Activated CD4-positive, alpha-beta memory T cell treated with anti-CD3 and anti-CD28 coated beads, Interleukin-2, amount 10 ng/mL, durations not matched to agents 7 days and 5 days (primary cell): ENCODE measurements at regions not wholly inside any gene's neighbourhood (a gene's known extent, or its start where the extent isn't known, plus 50 kb on each side); places are given as distances from the start of the nearest gene placed in this dataset.

Source experiments
- CTCF ChIA-PET: fragments of 350-600 bp; sonication (Branson Sonifier 250); formaldehyde crosslinking; loops from one replicate; lab custom pipeline; 2021; ENCODE audit warnings: antibody characterized with exemption, inconsistent platforms; lab: Charles Lee
- POLR2A ChIA-PET: fragments of 350-600 bp; sonication (Branson Sonifier 250); formaldehyde crosslinking; loops from one replicate; lab custom pipeline; 2021; ENCODE audit warnings: antibody characterized with exemption; lab: Charles Lee
- DNase-seq: peaks from one replicate; pipeline ENCODE4 v3.0.0-alpha.2; 2020
- H3K27ac Mint-ChIP-seq: one replicate; pipeline ENCODE4 v1.8.0; 2021; ENCODE audit warnings: mild to moderate bottlenecking, mixed read lengths
- H3K27me3 Mint-ChIP-seq: one replicate; pipeline ENCODE4 v1.8.0; 2021; ENCODE audit warnings: mixed read lengths
- H3K36me3 Mint-ChIP-seq: one replicate; pipeline ENCODE4 v1.8.0; 2021; ENCODE audit warnings: low read depth, mixed read lengths
- H3K4me1 Mint-ChIP-seq: one replicate; pipeline ENCODE4 v1.8.0; 2021; ENCODE audit warnings: mixed read lengths
- H3K4me3 Mint-ChIP-seq: one replicate; pipeline ENCODE4 v1.8.0; 2021; ENCODE audit warnings: mild to moderate bottlenecking, mixed read lengths
- H3K9me3 Mint-ChIP-seq: one replicate; pipeline ENCODE4 v1.8.0; 2021; ENCODE audit warnings: mixed read lengths

DNA sequence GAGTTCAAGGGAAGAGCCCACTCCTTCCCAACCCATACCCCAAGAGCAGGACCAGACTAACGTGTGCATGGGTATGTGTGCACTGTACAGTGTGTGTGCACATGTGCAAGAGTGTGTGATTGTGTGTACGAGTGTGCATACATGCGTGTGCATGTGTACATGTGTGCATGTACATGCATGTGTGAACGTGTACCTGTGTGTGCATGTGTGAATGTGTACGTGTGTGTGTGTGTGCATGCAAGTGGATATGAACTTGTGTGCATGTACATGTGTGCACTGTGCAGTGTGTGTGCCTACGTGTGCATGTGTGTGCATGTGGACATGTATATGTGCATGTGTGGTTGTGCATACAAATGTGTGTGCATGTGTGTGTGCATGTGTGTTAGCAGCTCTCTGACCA lies 223.1 kb downstream of the RBFOX3 start:
- H3K36me3 Mint-ChIP-seq, result no peaks in the 10 kb centered on the region
- no peak for DNase-seq
- no peaks in the 10 kb centered on the region for H3K4me1 Mint-ChIP-seq
- H3K4me3 Mint-ChIP-seq, result no peak overlapping the region
- peaks cover 22% of the 10 kb centered on the region for H3K27me3 Mint-ChIP-seq
- H3K9me3 Mint-ChIP-seq, result no peaks in the 10 kb centered on the region
- ChIA-PET POLR2A (no interaction called here), CTCF (interaction anchor here (0.9 to 1.3 kb wide), 5 partner anchors 9 to 328 kb away, joined by 3 to 4 read pairs (median 3); no protein-coding TSS in a partner anchor)
- H3K27ac Mint-ChIP-seq, result no peak overlapping the region

DNA sequence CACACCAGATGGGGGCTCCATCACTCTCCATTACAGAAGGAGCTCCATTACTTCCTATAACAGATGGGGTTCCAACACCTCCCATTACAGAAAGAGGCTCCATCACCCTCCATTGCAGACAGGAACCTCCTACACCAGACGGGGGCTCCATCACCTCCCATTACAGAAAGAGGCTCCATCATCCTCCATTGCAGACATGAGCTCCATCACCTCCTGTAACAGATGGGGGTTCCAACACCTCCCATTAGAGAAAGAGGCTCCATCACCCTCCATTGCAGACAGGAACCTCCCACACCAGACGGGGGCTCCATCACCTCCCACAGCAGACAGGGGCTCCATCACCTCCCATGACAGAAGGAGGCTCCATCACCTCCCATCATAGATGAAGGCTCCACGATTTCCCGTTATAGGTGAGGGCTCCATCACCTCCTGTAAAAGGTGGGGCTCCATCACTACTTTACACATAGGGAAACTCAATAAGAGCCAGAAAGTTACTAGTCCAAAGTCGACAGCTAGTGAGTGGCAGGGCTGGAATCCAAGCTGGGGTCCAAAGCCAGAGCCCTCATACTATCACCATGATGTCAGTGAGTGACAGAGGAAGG lies 224.8 kb downstream of the RBFOX3 start:
- no peaks in the 10 kb centered on the region for H3K4me1 Mint-ChIP-seq
- ChIA-PET CTCF (interaction anchor here (0.7 to 2.1 kb wide), 3 partner anchors 10 to 292 kb away, joined by 3 to 5 read pairs (median 3); no protein-coding TSS in a partner anchor), POLR2A (no interaction called here)
- peaks cover 8% of the 10 kb centered on the region for H3K27me3 Mint-ChIP-seq
- no peak overlapping the region for H3K27ac Mint-ChIP-seq
- H3K9me3 Mint-ChIP-seq, result no peaks in the 10 kb centered on the region
- DNase-seq, result no peak
- no peak overlapping the region for H3K4me3 Mint-ChIP-seq
- H3K36me3 Mint-ChIP-seq, result no peaks in the 10 kb centered on the region

DNA sequence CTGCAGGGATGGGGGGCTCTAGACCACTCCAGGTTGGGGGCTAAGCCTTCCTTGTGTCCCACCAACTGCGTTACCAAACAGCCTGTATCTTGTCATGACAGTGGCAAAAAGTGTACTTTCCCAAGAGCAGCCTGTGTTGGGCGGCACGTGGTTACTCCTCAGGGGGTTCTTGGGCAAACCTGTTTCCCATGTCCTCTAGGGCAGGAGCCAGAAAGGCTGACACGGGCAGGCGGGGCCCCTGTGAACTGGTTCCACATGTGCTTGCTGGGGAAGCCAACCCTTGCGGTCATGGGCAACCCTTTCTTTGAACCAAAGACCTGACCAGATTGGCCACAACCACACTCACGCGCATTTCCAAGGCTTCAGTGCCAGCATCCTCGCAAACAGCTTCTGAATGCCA lies 228.5 kb downstream of the RBFOX3 start:
- POLR2A ChIA-PET, result no interaction called here
- no peak for DNase-seq
- Mint-ChIP-seq H3K27me3 (no peaks in the 10 kb centered on the region), H3K4me3 (no peak overlapping the region), H3K9me3 (no peaks in the 10 kb centered on the region), H3K4me1 (no peaks in the 10 kb centered on the region), H3K36me3 (no peaks in the 10 kb centered on the region), H3K27ac (no peak overlapping the region)
- CTCF ChIA-PET, result no interaction called here

DNA sequence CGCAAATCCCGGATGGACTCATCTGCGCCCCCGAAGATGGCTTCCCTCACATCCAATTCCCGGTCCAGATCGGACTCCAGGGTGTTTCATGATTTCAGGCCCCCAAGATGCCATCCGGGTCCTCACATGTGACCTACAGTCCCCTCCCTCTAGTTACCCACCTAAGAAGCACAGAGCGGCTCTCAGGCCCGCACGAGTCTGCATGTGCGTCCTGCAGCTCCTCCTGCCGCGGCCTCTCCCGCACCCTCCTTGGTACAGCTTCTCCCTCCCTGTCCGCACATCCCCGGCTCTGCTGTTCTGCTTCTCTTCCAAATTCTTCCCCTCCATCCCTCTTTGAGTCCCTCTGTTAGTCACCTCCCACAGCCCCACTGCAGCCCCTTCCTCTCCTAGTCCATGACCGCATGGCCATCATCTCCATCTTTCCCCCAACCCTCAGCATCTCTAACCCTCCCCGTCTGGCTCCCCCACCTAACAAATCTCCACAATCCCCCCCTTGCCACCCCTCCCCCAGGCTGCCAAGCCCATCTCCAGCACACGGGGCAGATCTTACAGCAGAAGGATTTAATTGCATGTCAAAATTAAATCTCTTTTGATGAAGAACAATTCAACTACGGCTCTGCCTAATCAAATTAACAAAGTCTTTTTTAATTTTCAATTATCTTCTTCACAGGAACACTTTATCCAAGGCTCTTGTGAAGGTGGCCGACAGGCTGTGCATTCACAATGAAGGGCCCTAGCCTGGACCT lies 231.0 kb downstream of the RBFOX3 start:
- H3K9me3 Mint-ChIP-seq, result no peaks in the 10 kb centered on the region
- H3K4me1 Mint-ChIP-seq, result no peaks in the 10 kb centered on the region
- no peak overlapping the region for H3K27ac Mint-ChIP-seq
- H3K4me3 Mint-ChIP-seq, result no peak overlapping the region
- ChIA-PET CTCF (no interaction called here), POLR2A (no interaction called here)
- H3K36me3 Mint-ChIP-seq, result no peaks in the 10 kb centered on the region
- H3K27me3 Mint-ChIP-seq, result no peaks in the 10 kb centered on the region
- DNase-seq, result no peak

DNA sequence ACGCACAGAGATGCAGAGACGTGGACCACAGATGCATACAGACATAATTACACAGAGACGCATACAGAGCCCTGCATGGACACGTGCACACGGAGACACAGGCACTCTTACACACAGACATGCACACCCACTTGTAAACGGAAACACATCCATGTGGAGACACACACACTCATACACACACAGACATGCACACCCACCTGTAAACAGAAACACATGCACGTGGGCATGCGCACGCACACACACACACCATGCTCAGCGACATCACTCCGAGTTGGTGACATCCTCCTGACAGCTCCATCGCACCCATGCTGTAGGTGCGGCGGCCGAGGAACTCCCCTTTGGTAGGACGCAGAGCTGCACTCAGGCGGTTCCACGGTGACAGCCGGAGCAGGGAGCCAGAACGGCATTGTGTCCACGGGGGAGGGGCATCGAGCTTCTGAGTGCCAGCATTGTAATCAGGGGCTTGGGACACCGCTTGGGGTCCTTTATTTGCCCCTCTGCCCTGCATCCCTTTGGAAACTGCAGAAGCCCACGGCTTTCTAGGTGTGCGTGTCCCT lies 233.5 kb downstream of the RBFOX3 start:
- H3K36me3 Mint-ChIP-seq, result no peaks in the 10 kb centered on the region
- POLR2A ChIA-PET, result no interaction called here
- H3K4me1 Mint-ChIP-seq, result no peaks in the 10 kb centered on the region
- H3K27me3 Mint-ChIP-seq, result no peaks in the 10 kb centered on the region
- no peak for DNase-seq
- CTCF ChIA-PET, result no interaction called here
- H3K9me3 Mint-ChIP-seq, result no peaks in the 10 kb centered on the region
- no peak overlapping the region for H3K27ac Mint-ChIP-seq
- H3K4me3 Mint-ChIP-seq, result no peak overlapping the region

DNA sequence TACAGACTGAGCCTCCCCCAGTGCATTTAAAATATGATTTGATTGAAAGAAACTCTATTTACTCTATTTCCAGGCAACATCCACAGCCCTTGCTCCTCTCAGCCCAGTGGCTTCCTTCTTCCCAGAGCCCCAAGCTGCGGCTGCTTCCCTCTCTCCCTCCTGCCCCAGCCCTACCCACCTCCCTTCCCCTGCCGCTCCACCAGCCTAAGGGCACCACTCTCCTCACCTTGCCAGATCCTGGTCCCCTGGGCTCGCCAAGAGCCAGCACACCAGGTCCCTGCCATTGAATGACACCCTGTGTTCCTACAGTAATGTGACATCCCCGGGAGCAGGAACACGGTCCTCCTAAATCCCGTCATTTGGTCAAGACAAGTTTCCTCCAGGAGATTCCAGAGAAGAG lies 236.0 kb downstream of the RBFOX3 start:
- no peaks in the 10 kb centered on the region for H3K4me1 Mint-ChIP-seq
- ChIA-PET CTCF (no interaction called here), POLR2A (no interaction called here)
- no peak overlapping the region for H3K4me3 Mint-ChIP-seq
- no peaks in the 10 kb centered on the region for H3K27me3 Mint-ChIP-seq
- no peak for DNase-seq
- no peaks in the 10 kb centered on the region for H3K36me3 Mint-ChIP-seq
- no peak overlapping the region for H3K27ac Mint-ChIP-seq
- no peaks in the 10 kb centered on the region for H3K9me3 Mint-ChIP-seq

DNA sequence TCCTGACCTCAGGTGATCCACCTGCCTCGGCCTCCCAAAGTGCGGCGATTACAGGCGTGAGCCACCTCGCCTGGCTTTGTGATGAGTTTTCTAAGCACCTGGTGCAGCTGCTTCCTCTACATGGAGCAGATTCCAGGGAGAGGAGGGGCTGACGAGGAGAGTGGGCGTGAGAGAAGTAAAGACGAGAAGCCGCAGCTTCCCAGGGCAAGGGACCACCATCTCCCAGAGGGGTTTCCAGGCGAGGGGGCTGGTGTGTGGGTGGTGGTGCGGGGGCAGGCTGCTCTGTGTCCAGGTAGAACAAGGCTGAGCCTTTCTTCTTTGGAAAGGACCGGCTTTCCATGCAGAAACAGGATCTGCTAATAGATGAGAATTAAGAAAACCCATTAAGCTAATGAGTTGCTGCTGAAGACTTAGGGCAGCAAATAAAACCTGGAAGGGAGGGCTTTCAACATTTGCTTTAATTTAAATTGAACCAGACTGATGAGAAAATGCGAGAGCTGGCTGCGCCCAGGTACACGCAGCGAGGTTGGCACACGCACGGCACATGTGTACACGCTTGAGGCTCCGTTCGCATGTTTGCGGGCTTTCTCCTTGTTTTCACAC lies 236.7 kb downstream of the RBFOX3 start:
- no peak for DNase-seq
- no peak overlapping the region for H3K27ac Mint-ChIP-seq
- no peak overlapping the region for H3K4me3 Mint-ChIP-seq
- CTCF ChIA-PET, result no interaction called here
- no peaks in the 10 kb centered on the region for H3K4me1 Mint-ChIP-seq
- POLR2A ChIA-PET, result no interaction called here
- H3K9me3 Mint-ChIP-seq, result no peaks in the 10 kb centered on the region
- no peaks in the 10 kb centered on the region for H3K27me3 Mint-ChIP-seq
- H3K36me3 Mint-ChIP-seq, result no peaks in the 10 kb centered on the region

DNA sequence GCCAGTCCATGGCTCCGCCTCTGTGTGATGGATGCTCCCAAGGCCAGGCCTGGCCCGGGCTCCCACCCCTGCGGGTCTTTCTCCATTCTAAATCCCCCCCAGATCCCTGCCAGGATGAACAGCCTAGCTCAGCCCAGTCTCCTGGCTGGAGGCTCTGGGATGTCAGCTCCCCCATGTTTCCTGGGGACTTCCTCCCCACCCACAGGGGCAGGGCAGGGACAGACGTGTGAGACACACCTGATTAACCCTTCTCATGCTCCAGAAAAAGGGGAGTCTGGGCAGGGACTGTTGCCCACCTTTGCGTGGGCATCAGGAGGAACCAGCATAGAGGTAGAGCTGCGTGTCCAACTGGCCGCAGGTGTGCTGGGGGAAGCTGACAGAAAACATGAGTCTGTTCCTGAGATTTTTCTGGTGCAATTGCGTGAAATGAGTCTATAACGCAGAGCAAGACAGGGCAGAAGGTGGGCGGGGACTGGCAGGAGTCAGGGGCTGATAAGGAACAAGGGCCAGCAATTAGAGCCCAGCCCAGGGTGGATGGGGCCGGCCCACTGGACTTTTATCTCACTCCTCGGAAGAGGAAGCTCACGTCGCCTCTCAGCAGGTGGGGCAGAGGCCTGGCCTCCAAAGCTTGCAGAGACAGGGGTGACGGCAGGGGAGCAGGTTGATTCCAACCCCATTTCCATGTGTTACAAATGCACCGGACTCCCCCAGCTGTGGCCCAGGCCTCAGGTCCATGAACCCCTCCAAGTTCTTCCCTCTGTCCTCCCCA lies 238.2 kb downstream of the RBFOX3 start:
- H3K9me3 Mint-ChIP-seq, result no peaks in the 10 kb centered on the region
- no peaks in the 10 kb centered on the region for H3K4me1 Mint-ChIP-seq
- CTCF ChIA-PET, result interaction anchor here (1.4 kb wide), 1 partner anchor 28 kb away, joined by 3 read pairs; no protein-coding TSS in a partner anchor
- DNase-seq, result no peak
- H3K27me3 Mint-ChIP-seq, result no peaks in the 10 kb centered on the region
- POLR2A ChIA-PET, result no interaction called here
- H3K4me3 Mint-ChIP-seq, result no peak overlapping the region
- no peak overlapping the region for H3K27ac Mint-ChIP-seq
- no peaks in the 10 kb centered on the region for H3K36me3 Mint-ChIP-seq

DNA sequence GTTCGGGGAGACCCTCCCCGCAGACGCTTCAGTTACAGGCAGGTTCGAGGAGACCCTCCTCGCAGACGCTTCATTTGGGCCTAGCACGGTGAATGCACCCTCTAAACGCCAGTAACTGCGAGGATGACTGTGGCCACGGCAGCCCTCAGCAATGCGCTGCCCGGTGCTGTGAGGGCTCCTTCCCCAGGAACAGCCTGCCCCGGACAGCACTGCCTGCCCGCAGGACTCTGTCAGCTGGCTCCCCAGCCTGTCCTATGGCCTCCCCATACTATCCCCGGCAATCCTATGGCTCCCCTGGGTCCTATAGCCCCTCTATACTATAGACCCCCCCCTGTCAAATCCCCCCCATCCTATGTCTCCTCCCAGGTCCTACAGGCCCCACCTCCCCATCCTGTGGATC lies 238.9 kb downstream of the RBFOX3 start:
- H3K9me3 Mint-ChIP-seq, result no peaks in the 10 kb centered on the region
- DNase-seq, result no peak
- H3K27ac Mint-ChIP-seq, result no peak overlapping the region
- H3K36me3 Mint-ChIP-seq, result no peaks in the 10 kb centered on the region
- no peaks in the 10 kb centered on the region for H3K4me1 Mint-ChIP-seq
- no peak overlapping the region for H3K4me3 Mint-ChIP-seq
- ChIA-PET POLR2A (no interaction called here), CTCF (interaction anchor here (1.4 kb wide), 1 partner anchor 29 kb away, joined by 3 read pairs; no protein-coding TSS in a partner anchor)
- no peaks in the 10 kb centered on the region for H3K27me3 Mint-ChIP-seq

DNA sequence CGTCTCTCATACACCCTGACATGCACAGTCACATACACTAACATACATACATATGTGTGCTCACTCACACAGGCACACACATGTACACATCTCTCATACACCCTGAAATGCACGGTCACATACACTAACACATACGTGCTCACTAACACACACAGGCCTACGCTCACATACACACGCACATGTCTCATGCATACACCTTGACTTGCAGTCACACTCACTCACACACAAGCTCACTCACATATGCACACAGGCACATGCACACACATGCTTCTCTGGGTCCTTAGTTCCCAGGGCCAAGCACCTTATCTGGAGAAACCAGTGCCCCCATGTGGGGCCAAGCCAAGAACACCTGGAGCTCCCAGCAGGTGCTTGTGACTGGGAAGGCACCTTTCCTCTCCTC lies 240.3 kb downstream of the RBFOX3 start:
- Mint-ChIP-seq H3K27ac (no peak overlapping the region), H3K27me3 (no peaks in the 10 kb centered on the region), H3K4me3 (no peak overlapping the region), H3K4me1 (no peaks in the 10 kb centered on the region), H3K9me3 (no peaks in the 10 kb centered on the region), H3K36me3 (no peaks in the 10 kb centered on the region)
- ChIA-PET POLR2A (no interaction called here), CTCF (no interaction called here)
- no peak for DNase-seq

DNA sequence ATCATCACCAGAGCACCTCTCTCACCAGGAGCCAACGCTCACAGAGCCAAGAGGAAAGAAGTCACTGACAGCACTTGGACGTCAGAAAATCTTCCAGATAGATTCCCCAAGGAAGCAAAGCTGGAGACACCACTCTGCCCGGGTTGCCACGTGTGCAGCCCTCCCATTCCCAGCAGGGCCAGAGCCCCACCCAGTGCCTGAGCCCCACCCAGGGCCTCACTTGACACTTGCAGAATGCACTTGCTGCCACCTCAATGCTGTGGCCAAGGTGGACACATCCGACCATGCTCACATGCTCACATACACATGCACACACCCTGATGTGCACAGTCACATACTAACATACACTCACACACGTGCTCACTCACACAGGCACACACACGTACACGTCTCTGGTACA lies 240.7 kb downstream of the RBFOX3 start:
- no peaks in the 10 kb centered on the region for H3K27me3 Mint-ChIP-seq
- no peak overlapping the region for H3K27ac Mint-ChIP-seq
- ChIA-PET CTCF (no interaction called here), POLR2A (no interaction called here)
- H3K4me3 Mint-ChIP-seq, result no peak overlapping the region
- no peak for DNase-seq
- H3K4me1 Mint-ChIP-seq, result no peaks in the 10 kb centered on the region
- no peaks in the 10 kb centered on the region for H3K36me3 Mint-ChIP-seq
- no peaks in the 10 kb centered on the region for H3K9me3 Mint-ChIP-seq

DNA sequence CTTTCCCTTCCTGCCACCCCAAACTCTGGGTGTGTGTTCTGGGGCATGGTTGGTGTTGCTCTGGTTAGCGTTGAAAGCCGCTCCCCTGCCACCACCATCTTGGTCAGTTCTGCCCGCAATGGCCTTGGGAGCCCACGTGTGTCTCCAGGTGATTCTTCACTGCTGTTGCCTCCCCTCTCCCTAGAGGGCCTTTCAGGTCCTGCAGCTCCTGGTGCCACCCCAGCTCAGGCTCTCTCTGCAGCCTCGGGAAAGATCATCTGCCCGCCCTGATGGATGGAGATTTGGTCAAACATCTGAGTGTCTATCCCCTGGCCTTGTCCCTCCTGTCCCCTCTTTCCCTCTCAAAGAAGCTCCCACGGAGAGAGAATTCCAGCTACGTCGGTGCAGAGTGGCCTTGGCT lies 241.3 kb downstream of the RBFOX3 start:
- Mint-ChIP-seq H3K4me1 (no peaks in the 10 kb centered on the region), H3K4me3 (no peak overlapping the region), H3K36me3 (no peaks in the 10 kb centered on the region), H3K27ac (no peak overlapping the region), H3K27me3 (no peaks in the 10 kb centered on the region), H3K9me3 (no peaks in the 10 kb centered on the region)
- no peak for DNase-seq
- CTCF ChIA-PET, result no interaction called here
- POLR2A ChIA-PET, result no interaction called here

DNA sequence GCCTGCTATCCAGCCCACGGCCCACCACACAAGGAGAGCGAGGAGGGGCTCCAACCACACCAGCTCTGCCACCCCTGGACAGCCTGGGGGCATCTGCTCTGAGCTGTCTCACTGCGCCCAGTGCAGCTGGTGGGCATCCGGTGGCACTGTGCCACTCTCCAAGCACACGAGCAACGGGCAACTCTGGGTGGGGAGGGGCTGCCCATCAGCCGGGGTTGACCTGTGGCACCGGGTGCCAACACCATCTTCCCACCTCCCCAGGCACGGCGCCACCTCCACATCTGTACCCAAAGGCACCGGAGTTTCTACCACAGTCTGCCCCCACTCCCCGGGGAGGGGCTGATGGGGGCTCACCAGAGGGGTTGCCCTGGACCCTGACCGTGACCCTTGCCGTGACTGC lies 241.8 kb downstream of the RBFOX3 start:
- DNase-seq, result no peak
- Mint-ChIP-seq H3K9me3 (no peaks in the 10 kb centered on the region), H3K4me3 (no peak overlapping the region), H3K27me3 (no peaks in the 10 kb centered on the region), H3K4me1 (no peaks in the 10 kb centered on the region), H3K27ac (no peak overlapping the region), H3K36me3 (no peaks in the 10 kb centered on the region)
- ChIA-PET CTCF (no interaction called here), POLR2A (no interaction called here)
